H9 (cell line): ENCODE measurements at regions not wholly inside any gene's neighbourhood (a gene's known extent, or its start where the extent isn't known, plus 50 kb on each side); places are given as distances from the start of the nearest gene placed in this dataset.

ENCODE experiments used
- DNase-seq: peaks from one replicate; pipeline ENCODE4 v3.0.0-alpha.2; 2017
- H2AFZ ChIP-seq: one replicate; pipeline ENCODE4 v1.6.1; 2013; ENCODE audit warnings: mild to moderate bottlenecking, low read length, control low read depth, moderate library complexity
- H2AK5ac ChIP-seq: 2 replicates; pipeline ENCODE4 v1.6.1; 2013; ENCODE audit warnings: low read length, control low read depth, mixed read lengths; ENCODE audit not compliant: insufficient read length
- H2BK120ac ChIP-seq: one replicate; pipeline ENCODE4 v1.6.1; 2013; ENCODE audit warnings: low read depth, mild to moderate bottlenecking, low read length, control low read depth, inconsistent platforms; ENCODE audit not compliant: poor library complexity, severe bottlenecking
- H2BK12ac ChIP-seq: 2 replicates; pipeline ENCODE4 v1.6.1; 2013; ENCODE audit warnings: low read length, control low read depth, mixed read lengths, low read depth; ENCODE audit not compliant: insufficient read length
- H2BK15ac ChIP-seq: 2 replicates; pipeline ENCODE4 v1.6.1; 2013; ENCODE audit warnings: low read depth, low read length, control low read depth
- H2BK20ac ChIP-seq: one replicate; pipeline ENCODE4 v1.6.1; 2013; ENCODE audit warnings: low read depth, mild to moderate bottlenecking, low read length, control low read depth, inconsistent platforms; ENCODE audit not compliant: poor library complexity, severe bottlenecking
- H2BK5ac ChIP-seq: 2 replicates; pipeline ENCODE4 v1.6.1; 2013; ENCODE audit warnings: low read length, control low read depth, mixed read lengths; ENCODE audit not compliant: insufficient read length
- H3K14ac ChIP-seq: 2 replicates; pipeline ENCODE4 v1.6.1; 2013; ENCODE audit warnings: low read length, control low read depth; ENCODE audit not compliant: insufficient read depth
- H3K18ac ChIP-seq: 2 replicates; pipeline ENCODE4 v1.6.1; 2013; ENCODE audit warnings: low read depth, mild to moderate bottlenecking, mixed read lengths, low read length, control low read depth; ENCODE audit not compliant: insufficient read length
- H3K23ac ChIP-seq: 2 replicates; pipeline ENCODE4 v1.6.1; 2013; ENCODE audit warnings: low read length, control low read depth, mixed read lengths, low read depth; ENCODE audit not compliant: insufficient read length
- H3K23me2 ChIP-seq: 2 replicates; pipeline ENCODE4 v1.6.1; 2013; ENCODE audit warnings: low read depth, mild to moderate bottlenecking, mixed read lengths, low read length, control low read depth; ENCODE audit not compliant: insufficient read length, poor library complexity, severe bottlenecking
- H3K27ac ChIP-seq: 2 replicates; pipeline ENCODE4 v1.5.1; 2013; ENCODE audit warnings: low read length, control low read depth, mixed read lengths, low read depth; ENCODE audit not compliant: insufficient read length
- H3K27me3 ChIP-seq: 2 replicates; pipeline ENCODE4 v1.6.1; 2013; ENCODE audit warnings: low read length, control low read depth, inconsistent platforms; ENCODE audit not compliant: insufficient read depth
- H3K4ac ChIP-seq: 2 replicates; pipeline ENCODE4 v1.6.1; 2013; ENCODE audit warnings: low read depth, mild to moderate bottlenecking, control low read depth, inconsistent platforms, low read length, moderate library complexity
- H3K4me1 ChIP-seq: 2 replicates; pipeline ENCODE4 v1.6.1; 2013; ENCODE audit warnings: low read length, control low read depth, inconsistent platforms; ENCODE audit not compliant: insufficient read depth
- H3K4me2 ChIP-seq: 2 replicates; pipeline ENCODE4 v1.6.1; 2013; ENCODE audit warnings: low read length, control low read depth, mixed read lengths; ENCODE audit not compliant: insufficient read length, insufficient read depth
- H3K56ac ChIP-seq: 2 replicates; pipeline ENCODE4 v1.6.1; 2013; ENCODE audit warnings: low read depth, mild to moderate bottlenecking, mixed read lengths, low read length, control low read depth; ENCODE audit not compliant: insufficient read length
- H3K79me1 ChIP-seq: 2 replicates; pipeline ENCODE4 v1.6.1; 2013; ENCODE audit warnings: low read depth, mild to moderate bottlenecking, moderate library complexity, low read length, control low read depth, inconsistent platforms; ENCODE audit not compliant: insufficient read depth, poor library complexity, severe bottlenecking
- H3K79me2 ChIP-seq: 2 replicates; pipeline ENCODE4 v1.6.1; 2013; ENCODE audit warnings: low read length, control low read depth, inconsistent platforms; ENCODE audit not compliant: insufficient read depth
- H3K9ac ChIP-seq: 2 replicates; pipeline ENCODE4 v1.6.1; 2013; ENCODE audit warnings: low read length, control low read depth, mixed read lengths; ENCODE audit not compliant: insufficient read length; ENCODE audit errors: extremely low read depth
- H3K9me3 ChIP-seq: one replicate; pipeline ENCODE4 v1.6.1; 2013; ENCODE audit warnings: low read depth, low read length, inconsistent platforms; ENCODE audit not compliant: control insufficient read depth
- H3T11ph ChIP-seq: one replicate; pipeline ENCODE4 v1.6.1; 2013; ENCODE audit warnings: mild to moderate bottlenecking, low read length, control low read depth, inconsistent platforms
- H4K20me1 ChIP-seq: one replicate; pipeline ENCODE4 v1.6.1; 2013; ENCODE audit not compliant: control insufficient read depth, insufficient read length, insufficient read depth
- H4K5ac ChIP-seq: 2 replicates; pipeline ENCODE4 v1.6.1; 2013; ENCODE audit warnings: low read depth, mild to moderate bottlenecking, mixed read lengths, low read length, control low read depth; ENCODE audit not compliant: insufficient read length
- H4K8ac ChIP-seq: replicated peaks from 2 replicates; pipeline ENCODE4 v1.6.1; 2013; ENCODE audit warnings: low read length, control low read depth, mixed read lengths, low read depth; ENCODE audit not compliant: insufficient read length
- H4K91ac ChIP-seq: 2 replicates; pipeline ENCODE4 v1.6.1; 2013; ENCODE audit warnings: low read depth, mild to moderate bottlenecking, moderate library complexity, mixed read lengths, low read length, control low read depth; ENCODE audit not compliant: insufficient read length
- H3K27ac Mint-ChIP-seq, 3 experiments: 2 replicates in 2 of 3; 3 replicates in 1 of 3; pipeline ENCODE4 v1.8.0; 2020 to 2021; ENCODE audit warnings: mixed read lengths in 3 of 3, mild to moderate bottlenecking in 1 of 3, moderate library complexity in 1 of 3
- H3K27me3 Mint-ChIP-seq: 2 replicates; pipeline ENCODE4 v1.8.0; 2021; ENCODE audit warnings: low read depth, mild to moderate bottlenecking, moderate library complexity, mixed read lengths
- H3K36me3 Mint-ChIP-seq, 3 experiments: 2 replicates in 2 of 3; 3 replicates in 1 of 3; pipeline ENCODE4 v1.8.0; 2020 to 2021; ENCODE audit warnings: low read depth in 3 of 3, mixed read lengths in 3 of 3; ENCODE audit not compliant: insufficient read depth in 1 of 3
- H3K4me1 Mint-ChIP-seq, 2 experiments: 2 replicates each; pipeline ENCODE4 v1.8.0; 2020; ENCODE audit warnings: mixed read lengths in 2 of 2
- H3K4me3 Mint-ChIP-seq, 2 experiments: 2 replicates in 1 of 2; 3 replicates in 1 of 2; pipeline ENCODE4 v1.8.0; 2020 to 2021; ENCODE audit warnings: mild to moderate bottlenecking in 2 of 2, mixed read lengths in 2 of 2, moderate library complexity in 1 of 2
- H3K9me3 Mint-ChIP-seq, 2 experiments: 2 replicates in 1 of 2; 3 replicates in 1 of 2; pipeline ENCODE4 v1.8.0; 2020; ENCODE audit warnings: mild to moderate bottlenecking in 2 of 2, mixed read lengths in 2 of 2, moderate library complexity in 1 of 2
- WGBS: extraction: QIAGEN DNeasy Blood & Tissue Kit; methylation state at CpG from one replicate; pipeline ENCODE4 v1.1.7; 2013; ENCODE audit warnings: missing lambda C conversion rate, low lambda C conversion rate, mixed read lengths; ENCODE audit not compliant: insufficient read length; ENCODE audit errors: extremely low coverage; 5-methylcytosine and 5-hydroxymethylcytosine counted together
- TF ChIP-seq, protein P1 (sequence below): fragments of 200-600 bp; sonication (generic); conservative IDR thresholded peaks from 3 replicates; pipeline ENCODE4 v1.8.0; 2021; ENCODE audit warnings: antibody characterized with exemption, mild to moderate bottlenecking

DNA sequence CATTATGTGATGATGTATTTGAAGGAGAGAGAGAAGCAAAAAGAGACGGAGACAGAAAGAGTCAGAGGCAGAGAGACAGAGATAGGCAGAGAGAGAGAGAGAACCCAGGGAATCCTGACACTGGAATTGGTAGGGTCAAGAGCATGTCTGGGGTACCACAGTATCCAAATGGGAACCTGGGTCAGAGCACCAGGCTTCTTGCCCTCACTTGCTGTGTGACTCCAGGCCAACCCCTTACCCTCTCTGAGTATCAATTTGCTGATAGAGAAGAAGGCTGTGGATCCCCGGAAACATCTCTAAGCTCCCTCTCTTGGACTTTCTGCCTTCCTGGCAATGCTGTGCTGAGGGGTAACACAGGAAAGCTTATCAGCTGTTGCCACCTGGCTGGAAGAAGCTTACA, 385.3 kb upstream of the SULF2 start:
- H3K23ac ChIP-seq: no peak overlapping the region
- no peak overlapping the region for H3K56ac ChIP-seq
- no peak overlapping the region for H3K9ac ChIP-seq
- no peaks in the 10 kb centered on the region for H3K27me3 ChIP-seq
- Mint-ChIP-seq H3K9me3 (no peaks in the 10 kb centered on the region; a peak in 1 of 5 replicates), H3K4me3 (no peak overlapping the region), H3K4me1 (peaks cover 0 to 15% of the 10 kb centered on the region in 2 experiments; a peak in 1 of 4 replicates), H3K36me3 (peaks cover 0 to 2% (median 0%) of the 10 kb centered on the region in 3 experiments; a peak in 2 of 7 replicates), H3K27ac (no peak overlapping the region; a peak in 1 of 7 replicates), H3K27me3 (peaks cover 5% of the 10 kb centered on the region)
- H3T11ph ChIP-seq: no peak overlapping the region
- H3K18ac ChIP-seq: no peak overlapping the region
- no peak overlapping the region for H3K4ac ChIP-seq
- no peak overlapping the region for H3K4me2 ChIP-seq
- no peak overlapping the region for H2AK5ac ChIP-seq
- TF ChIP-seq, protein P1, sequence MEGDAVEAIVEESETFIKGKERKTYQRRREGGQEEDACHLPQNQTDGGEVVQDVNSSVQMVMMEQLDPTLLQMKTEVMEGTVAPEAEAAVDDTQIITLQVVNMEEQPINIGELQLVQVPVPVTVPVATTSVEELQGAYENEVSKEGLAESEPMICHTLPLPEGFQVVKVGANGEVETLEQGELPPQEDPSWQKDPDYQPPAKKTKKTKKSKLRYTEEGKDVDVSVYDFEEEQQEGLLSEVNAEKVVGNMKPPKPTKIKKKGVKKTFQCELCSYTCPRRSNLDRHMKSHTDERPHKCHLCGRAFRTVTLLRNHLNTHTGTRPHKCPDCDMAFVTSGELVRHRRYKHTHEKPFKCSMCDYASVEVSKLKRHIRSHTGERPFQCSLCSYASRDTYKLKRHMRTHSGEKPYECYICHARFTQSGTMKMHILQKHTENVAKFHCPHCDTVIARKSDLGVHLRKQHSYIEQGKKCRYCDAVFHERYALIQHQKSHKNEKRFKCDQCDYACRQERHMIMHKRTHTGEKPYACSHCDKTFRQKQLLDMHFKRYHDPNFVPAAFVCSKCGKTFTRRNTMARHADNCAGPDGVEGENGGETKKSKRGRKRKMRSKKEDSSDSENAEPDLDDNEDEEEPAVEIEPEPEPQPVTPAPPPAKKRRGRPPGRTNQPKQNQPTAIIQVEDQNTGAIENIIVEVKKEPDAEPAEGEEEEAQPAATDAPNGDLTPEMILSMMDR: no peak
- no peaks in the 10 kb centered on the region for H3K79me2 ChIP-seq
- H4K8ac ChIP-seq: no peak overlapping the region
- no peak overlapping the region for H2BK20ac ChIP-seq
- no peak overlapping the region for H3K14ac ChIP-seq
- H2BK12ac ChIP-seq: no peak overlapping the region
- H2AFZ ChIP-seq: no peak overlapping the region
- H3K4me1 ChIP-seq: no peaks in the 10 kb centered on the region
- no peak overlapping the region for H2BK15ac ChIP-seq
- H4K5ac ChIP-seq: no peak overlapping the region
- H4K91ac ChIP-seq: no peak overlapping the region
- no peaks in the 10 kb centered on the region for H3K79me1 ChIP-seq
- no peak overlapping the region for H3K27ac ChIP-seq
- no peak for DNase-seq
- H4K20me1 ChIP-seq: no peaks in the 10 kb centered on the region
- no CpG with 5 or more reads among the region's 2 CpGs for WGBS
- H3K9me3 ChIP-seq: no peaks in the 10 kb centered on the region
- no peaks in the 10 kb centered on the region for H3K23me2 ChIP-seq
- H2BK5ac ChIP-seq: no peak overlapping the region
- no peak overlapping the region for H2BK120ac ChIP-seq
